ACC112 (cell line): ENCODE measurements at regions not wholly inside any gene's neighbourhood (a gene's known extent, or its start where the extent isn't known, plus 50 kb on each side); places are given as distances from the start of the nearest gene placed in this dataset.

Source experiments
- H2AFZ ChIP-seq: fragments of 200-600 bp; sonication (generic); one replicate; pipeline ENCODE4 v1.6.0; 2017; ENCODE audit warnings: antibody characterized with exemption, low read length; ENCODE audit not compliant: unreplicated experiment
- H3K27ac ChIP-seq: fragments of 200-600 bp; sonication (generic); 2 replicates; pipeline ENCODE4 v1.5.1; 2014; ENCODE audit warnings: low read depth, mild to moderate bottlenecking, antibody characterized with exemption, low read length, moderate library complexity
- H3K27me3 ChIP-seq: fragments of 200-600 bp; sonication (generic); 2 replicates; pipeline ENCODE4 v1.6.1; 2014; ENCODE audit warnings: mild to moderate bottlenecking, antibody characterized with exemption, low read length, moderate library complexity, mixed read lengths; ENCODE audit not compliant: insufficient read depth
- H3K36me3 ChIP-seq: fragments of 200-600 bp; sonication (generic); 2 replicates; pipeline ENCODE4 v1.6.1; 2016; ENCODE audit warnings: mild to moderate bottlenecking, antibody characterized with exemption, low read length, moderate library complexity, mixed read lengths; ENCODE audit not compliant: insufficient read depth
- H3K4me1 ChIP-seq: fragments of 200-600 bp; sonication (generic); one replicate; pipeline ENCODE4 v1.6.1; 2016; ENCODE audit warnings: low read length, mixed read lengths; ENCODE audit not compliant: insufficient read depth, unreplicated experiment, control insufficient read depth
- H3K4me3 ChIP-seq: fragments of 200-600 bp; sonication (generic); 2 replicates; pipeline ENCODE4 v1.5.1; 2014; ENCODE audit warnings: mild to moderate bottlenecking, low read depth, low read length
- H3K79me2 ChIP-seq: fragments of 200-600 bp; sonication (generic); one replicate; pipeline ENCODE4 v1.6.0; 2016; ENCODE audit warnings: low read length; ENCODE audit not compliant: control insufficient read depth, unreplicated experiment, insufficient read depth

DNA sequence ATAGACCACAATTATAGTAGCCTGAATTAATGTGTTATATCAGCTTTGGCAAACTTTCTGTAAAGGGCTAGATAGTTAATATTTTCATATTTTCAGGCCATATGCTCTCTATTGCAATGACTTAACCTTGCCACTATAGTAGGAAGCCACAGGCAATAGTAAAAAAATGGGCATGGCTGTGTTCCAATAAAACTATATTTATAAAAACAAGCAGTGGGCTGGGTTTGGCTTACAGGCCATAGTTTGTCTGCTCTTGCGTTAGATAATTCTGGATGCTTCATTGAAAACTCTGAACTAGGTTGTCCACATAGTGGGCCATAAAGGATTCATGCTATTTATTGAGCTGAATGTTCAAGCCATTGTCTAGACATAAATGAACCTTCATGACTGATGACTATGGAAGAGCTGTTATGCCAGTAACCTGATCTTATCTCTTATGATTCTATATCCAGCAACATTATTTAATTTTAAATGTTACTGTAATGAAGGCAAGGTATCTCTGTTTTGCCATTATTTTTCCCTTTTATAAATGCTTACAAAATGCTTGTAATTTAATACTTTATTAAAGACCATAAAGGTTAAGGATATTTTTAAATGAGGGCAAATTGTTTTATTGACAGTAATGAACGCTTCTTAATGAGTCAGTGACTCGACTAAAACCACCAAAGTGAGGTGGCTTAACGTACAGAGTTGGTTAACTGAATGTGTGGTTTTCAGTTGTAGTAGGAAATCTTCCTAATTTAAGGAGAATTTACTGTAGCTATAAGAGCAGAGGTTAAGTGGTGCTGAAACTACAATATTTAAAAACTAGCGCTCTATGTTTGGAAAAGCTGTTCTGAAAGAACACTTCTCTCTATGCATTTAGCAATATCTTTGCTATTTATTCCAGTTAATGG is 560.6 kb downstream of the PRR16 start:
- no peaks in the 10 kb centered on the region for H3K79me2 ChIP-seq
- H3K36me3 ChIP-seq, result no peaks in the 10 kb centered on the region
- no peak overlapping the region for H2AFZ ChIP-seq
- H3K27ac ChIP-seq, result no peak overlapping the region
- H3K4me1 ChIP-seq, result no peaks in the 10 kb centered on the region
- H3K4me3 ChIP-seq, result no peak overlapping the region
- H3K27me3 ChIP-seq, result no peaks in the 10 kb centered on the region

- Histone ChIP-seq H2AFZ (no peak overlapping the region), H3K27me3 (no peaks in the 10 kb centered on the region), H3K4me3 (no peak overlapping the region), H3K27ac (no peak overlapping the region), H3K36me3 (no peaks in the 10 kb centered on the region), H3K4me1 (no peaks in the 10 kb centered on the region), H3K79me2 (no peaks in the 10 kb centered on the region)
Observed at GRCh38 chr5:121025671-121026070, 561.6 kb downstream of the PRR16 start.

GRCh38 chr5:121027636-121028035 is 563.5 kb downstream of the PRR16 start:
- no peaks in the 10 kb centered on the region for H3K36me3 ChIP-seq
- no peak overlapping the region for H2AFZ ChIP-seq
- no peaks in the 10 kb centered on the region for H3K27me3 ChIP-seq
- no peak overlapping the region for H3K27ac ChIP-seq
- no peaks in the 10 kb centered on the region for H3K79me2 ChIP-seq
- H3K4me1 ChIP-seq, result no peaks in the 10 kb centered on the region
- no peak overlapping the region for H3K4me3 ChIP-seq

- Histone ChIP-seq H3K27ac (no peak overlapping the region), H3K4me3 (no peak overlapping the region), H3K79me2 (no peaks in the 10 kb centered on the region), H3K27me3 (no peaks in the 10 kb centered on the region), H2AFZ (no peak overlapping the region), H3K36me3 (no peaks in the 10 kb centered on the region), H3K4me1 (no peaks in the 10 kb centered on the region)
Observed at GRCh38 chr5:121029536-121030245, 565.6 kb downstream of the PRR16 start.

- H3K79me2 ChIP-seq, result no peaks in the 10 kb centered on the region
- no peaks in the 10 kb centered on the region for H3K27me3 ChIP-seq
- H3K4me1 ChIP-seq, result no peaks in the 10 kb centered on the region
- H3K27ac ChIP-seq, result no peak overlapping the region
- H3K36me3 ChIP-seq, result no peaks in the 10 kb centered on the region
- no peak overlapping the region for H3K4me3 ChIP-seq
- H2AFZ ChIP-seq, result no peak overlapping the region
Observed at GRCh38 chr5:121031491-121031890, 567.4 kb downstream of the PRR16 start.

DNA sequence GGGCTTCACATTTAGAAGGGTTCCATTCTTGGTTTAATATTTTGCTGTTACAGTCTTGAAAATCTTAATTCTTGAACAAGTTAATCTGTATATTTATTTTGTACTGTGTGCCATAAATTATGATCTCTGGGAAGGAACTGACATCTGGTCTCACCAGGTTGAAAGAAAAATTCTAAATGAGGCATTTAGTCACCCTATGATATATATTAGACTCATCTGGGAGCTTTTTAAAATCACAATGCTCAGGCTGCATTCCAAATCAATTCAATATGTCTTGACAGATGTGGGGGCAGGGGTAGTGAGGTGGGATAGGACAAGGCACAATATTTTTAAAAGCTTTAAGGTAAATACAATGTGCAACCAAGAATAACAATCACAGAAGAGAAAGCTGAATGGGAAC is 569.2 kb downstream of the PRR16 start:
- H3K36me3 ChIP-seq, result no peaks in the 10 kb centered on the region
- no peak overlapping the region for H3K4me3 ChIP-seq
- H3K4me1 ChIP-seq, result no peaks in the 10 kb centered on the region
- H3K27me3 ChIP-seq, result no peaks in the 10 kb centered on the region
- H2AFZ ChIP-seq, result no peak overlapping the region
- no peaks in the 10 kb centered on the region for H3K79me2 ChIP-seq
- no peak overlapping the region for H3K27ac ChIP-seq

DNA sequence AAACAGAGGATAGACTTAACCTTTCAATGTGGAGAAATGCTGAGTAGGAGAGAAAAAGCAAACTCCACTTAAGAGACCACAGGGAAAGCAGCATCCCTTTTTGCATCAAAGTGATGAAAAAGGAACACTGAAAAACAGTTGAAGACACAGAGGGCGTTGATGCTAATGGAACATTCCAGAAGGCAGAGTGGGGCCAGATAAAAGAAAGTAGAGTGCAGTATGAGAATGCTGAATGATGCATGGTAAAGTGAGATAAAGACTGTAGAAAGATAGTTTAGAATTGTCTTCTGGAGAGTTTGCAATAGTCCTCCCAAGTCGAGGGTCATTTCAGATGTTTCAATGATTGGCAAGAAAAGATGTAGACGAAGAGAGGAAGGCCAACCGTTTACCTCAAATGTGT is 574.3 kb downstream of the PRR16 start:
- H3K27ac ChIP-seq, result no peak overlapping the region
- H3K4me1 ChIP-seq, result no peaks in the 10 kb centered on the region
- H3K27me3 ChIP-seq, result no peaks in the 10 kb centered on the region
- H2AFZ ChIP-seq, result peak overlapping the region; percentile 25
- no peaks in the 10 kb centered on the region for H3K79me2 ChIP-seq
- no peaks in the 10 kb centered on the region for H3K36me3 ChIP-seq
- H3K4me3 ChIP-seq, result no peak overlapping the region

DNA sequence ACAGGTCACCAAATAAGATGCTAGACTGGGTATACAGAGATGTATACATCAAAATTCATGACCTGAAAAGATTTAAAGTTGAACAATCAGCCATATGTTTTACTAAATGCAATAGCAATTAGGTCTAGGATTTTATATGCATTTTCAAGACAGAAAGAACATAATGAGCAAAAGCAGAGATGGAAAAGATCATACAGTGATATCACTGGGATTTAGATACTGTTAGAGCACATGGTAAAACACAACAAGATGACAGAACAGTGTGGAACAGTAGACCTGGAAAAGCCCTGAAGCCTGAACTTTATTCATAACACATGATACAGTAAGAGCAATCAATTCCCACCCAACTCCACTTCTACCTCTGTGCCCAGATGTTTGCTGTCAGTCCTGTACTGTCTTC is 585.9 kb downstream of the PRR16 start:
- H3K4me3 ChIP-seq, result no peak overlapping the region
- H3K27me3 ChIP-seq, result no peaks in the 10 kb centered on the region
- no peak overlapping the region for H3K27ac ChIP-seq
- no peaks in the 10 kb centered on the region for H3K79me2 ChIP-seq
- no peaks in the 10 kb centered on the region for H3K36me3 ChIP-seq
- no peaks in the 10 kb centered on the region for H3K4me1 ChIP-seq
- no peak overlapping the region for H2AFZ ChIP-seq

GRCh38 chr5:121053055-121053985 is 589.2 kb downstream of the PRR16 start:
- H3K27me3 ChIP-seq, result no peaks in the 10 kb centered on the region
- H3K4me3 ChIP-seq, result no peak overlapping the region
- H3K27ac ChIP-seq, result no peak overlapping the region
- H3K4me1 ChIP-seq, result no peaks in the 10 kb centered on the region
- no peaks in the 10 kb centered on the region for H3K79me2 ChIP-seq
- no peaks in the 10 kb centered on the region for H3K36me3 ChIP-seq
- H2AFZ ChIP-seq, result no peak overlapping the region

GRCh38 chr5:121055586-121055985 is 591.5 kb downstream of the PRR16 start:
- no peaks in the 10 kb centered on the region for H3K36me3 ChIP-seq
- H3K27ac ChIP-seq, result no peak overlapping the region
- H2AFZ ChIP-seq, result no peak overlapping the region
- H3K27me3 ChIP-seq, result no peaks in the 10 kb centered on the region
- no peak overlapping the region for H3K4me3 ChIP-seq
- no peaks in the 10 kb centered on the region for H3K4me1 ChIP-seq
- H3K79me2 ChIP-seq, result no peaks in the 10 kb centered on the region
